H9 (cell line): ENCODE measurements at regions not wholly inside any gene's neighbourhood (a gene's known extent, or its start where the extent isn't known, plus 50 kb on each side); places are given as distances from the start of the nearest gene placed in this dataset.

Source experiments
- DNase-seq: peaks from one replicate; pipeline ENCODE4 v3.0.0-alpha.2; 2017
- H2AFZ ChIP-seq: one replicate; pipeline ENCODE4 v1.6.1; 2013; ENCODE audit warnings: mild to moderate bottlenecking, low read length, control low read depth, moderate library complexity
- H2AK5ac ChIP-seq: 2 replicates; pipeline ENCODE4 v1.6.1; 2013; ENCODE audit warnings: low read length, control low read depth, mixed read lengths; ENCODE audit not compliant: insufficient read length
- H2BK120ac ChIP-seq: one replicate; pipeline ENCODE4 v1.6.1; 2013; ENCODE audit warnings: low read depth, mild to moderate bottlenecking, low read length, control low read depth, inconsistent platforms; ENCODE audit not compliant: poor library complexity, severe bottlenecking
- H2BK12ac ChIP-seq: 2 replicates; pipeline ENCODE4 v1.6.1; 2013; ENCODE audit warnings: low read length, control low read depth, mixed read lengths, low read depth; ENCODE audit not compliant: insufficient read length
- H2BK15ac ChIP-seq: 2 replicates; pipeline ENCODE4 v1.6.1; 2013; ENCODE audit warnings: low read depth, low read length, control low read depth
- H2BK20ac ChIP-seq: one replicate; pipeline ENCODE4 v1.6.1; 2013; ENCODE audit warnings: low read depth, mild to moderate bottlenecking, low read length, control low read depth, inconsistent platforms; ENCODE audit not compliant: poor library complexity, severe bottlenecking
- H2BK5ac ChIP-seq: 2 replicates; pipeline ENCODE4 v1.6.1; 2013; ENCODE audit warnings: low read length, control low read depth, mixed read lengths; ENCODE audit not compliant: insufficient read length
- H3K14ac ChIP-seq: 2 replicates; pipeline ENCODE4 v1.6.1; 2013; ENCODE audit warnings: low read length, control low read depth; ENCODE audit not compliant: insufficient read depth
- H3K18ac ChIP-seq: 2 replicates; pipeline ENCODE4 v1.6.1; 2013; ENCODE audit warnings: low read depth, mild to moderate bottlenecking, mixed read lengths, low read length, control low read depth; ENCODE audit not compliant: insufficient read length
- H3K23ac ChIP-seq: 2 replicates; pipeline ENCODE4 v1.6.1; 2013; ENCODE audit warnings: low read length, control low read depth, mixed read lengths, low read depth; ENCODE audit not compliant: insufficient read length
- H3K23me2 ChIP-seq: 2 replicates; pipeline ENCODE4 v1.6.1; 2013; ENCODE audit warnings: low read depth, mild to moderate bottlenecking, mixed read lengths, low read length, control low read depth; ENCODE audit not compliant: insufficient read length, poor library complexity, severe bottlenecking
- H3K27ac ChIP-seq: 2 replicates; pipeline ENCODE4 v1.5.1; 2013; ENCODE audit warnings: low read length, control low read depth, mixed read lengths, low read depth; ENCODE audit not compliant: insufficient read length
- H3K27me3 ChIP-seq: 2 replicates; pipeline ENCODE4 v1.6.1; 2013; ENCODE audit warnings: low read length, control low read depth, inconsistent platforms; ENCODE audit not compliant: insufficient read depth
- H3K4ac ChIP-seq: 2 replicates; pipeline ENCODE4 v1.6.1; 2013; ENCODE audit warnings: low read depth, mild to moderate bottlenecking, control low read depth, inconsistent platforms, low read length, moderate library complexity
- H3K4me1 ChIP-seq: 2 replicates; pipeline ENCODE4 v1.6.1; 2013; ENCODE audit warnings: low read length, control low read depth, inconsistent platforms; ENCODE audit not compliant: insufficient read depth
- H3K4me2 ChIP-seq: 2 replicates; pipeline ENCODE4 v1.6.1; 2013; ENCODE audit warnings: low read length, control low read depth, mixed read lengths; ENCODE audit not compliant: insufficient read length, insufficient read depth
- H3K56ac ChIP-seq: 2 replicates; pipeline ENCODE4 v1.6.1; 2013; ENCODE audit warnings: low read depth, mild to moderate bottlenecking, mixed read lengths, low read length, control low read depth; ENCODE audit not compliant: insufficient read length
- H3K79me1 ChIP-seq: 2 replicates; pipeline ENCODE4 v1.6.1; 2013; ENCODE audit warnings: low read depth, mild to moderate bottlenecking, moderate library complexity, low read length, control low read depth, inconsistent platforms; ENCODE audit not compliant: insufficient read depth, poor library complexity, severe bottlenecking
- H3K79me2 ChIP-seq: 2 replicates; pipeline ENCODE4 v1.6.1; 2013; ENCODE audit warnings: low read length, control low read depth, inconsistent platforms; ENCODE audit not compliant: insufficient read depth
- H3K9ac ChIP-seq: 2 replicates; pipeline ENCODE4 v1.6.1; 2013; ENCODE audit warnings: low read length, control low read depth, mixed read lengths; ENCODE audit not compliant: insufficient read length; ENCODE audit errors: extremely low read depth
- H3K9me3 ChIP-seq: one replicate; pipeline ENCODE4 v1.6.1; 2013; ENCODE audit warnings: low read depth, low read length, inconsistent platforms; ENCODE audit not compliant: control insufficient read depth
- H3T11ph ChIP-seq: one replicate; pipeline ENCODE4 v1.6.1; 2013; ENCODE audit warnings: mild to moderate bottlenecking, low read length, control low read depth, inconsistent platforms
- H4K20me1 ChIP-seq: one replicate; pipeline ENCODE4 v1.6.1; 2013; ENCODE audit not compliant: control insufficient read depth, insufficient read length, insufficient read depth
- H4K5ac ChIP-seq: 2 replicates; pipeline ENCODE4 v1.6.1; 2013; ENCODE audit warnings: low read depth, mild to moderate bottlenecking, mixed read lengths, low read length, control low read depth; ENCODE audit not compliant: insufficient read length
- H4K8ac ChIP-seq: replicated peaks from 2 replicates; pipeline ENCODE4 v1.6.1; 2013; ENCODE audit warnings: low read length, control low read depth, mixed read lengths, low read depth; ENCODE audit not compliant: insufficient read length
- H4K91ac ChIP-seq: 2 replicates; pipeline ENCODE4 v1.6.1; 2013; ENCODE audit warnings: low read depth, mild to moderate bottlenecking, moderate library complexity, mixed read lengths, low read length, control low read depth; ENCODE audit not compliant: insufficient read length
- H3K27ac Mint-ChIP-seq, 3 experiments: 2 replicates in 2 of 3; 3 replicates in 1 of 3; pipeline ENCODE4 v1.8.0; 2020 to 2021; ENCODE audit warnings: mixed read lengths in 3 of 3, mild to moderate bottlenecking in 1 of 3, moderate library complexity in 1 of 3
- H3K27me3 Mint-ChIP-seq: 2 replicates; pipeline ENCODE4 v1.8.0; 2021; ENCODE audit warnings: low read depth, mild to moderate bottlenecking, moderate library complexity, mixed read lengths
- H3K36me3 Mint-ChIP-seq, 3 experiments: 2 replicates in 2 of 3; 3 replicates in 1 of 3; pipeline ENCODE4 v1.8.0; 2020 to 2021; ENCODE audit warnings: low read depth in 3 of 3, mixed read lengths in 3 of 3; ENCODE audit not compliant: insufficient read depth in 1 of 3
- H3K4me1 Mint-ChIP-seq, 2 experiments: 2 replicates each; pipeline ENCODE4 v1.8.0; 2020; ENCODE audit warnings: mixed read lengths in 2 of 2
- H3K4me3 Mint-ChIP-seq, 2 experiments: 2 replicates in 1 of 2; 3 replicates in 1 of 2; pipeline ENCODE4 v1.8.0; 2020 to 2021; ENCODE audit warnings: mild to moderate bottlenecking in 2 of 2, mixed read lengths in 2 of 2, moderate library complexity in 1 of 2
- H3K9me3 Mint-ChIP-seq, 2 experiments: 2 replicates in 1 of 2; 3 replicates in 1 of 2; pipeline ENCODE4 v1.8.0; 2020; ENCODE audit warnings: mild to moderate bottlenecking in 2 of 2, mixed read lengths in 2 of 2, moderate library complexity in 1 of 2
- WGBS: extraction: QIAGEN DNeasy Blood & Tissue Kit; methylation state at CpG from one replicate; pipeline ENCODE4 v1.1.7; 2013; ENCODE audit warnings: missing lambda C conversion rate, low lambda C conversion rate, mixed read lengths; ENCODE audit not compliant: insufficient read length; ENCODE audit errors: extremely low coverage; 5-methylcytosine and 5-hydroxymethylcytosine counted together
- TF ChIP-seq, protein P1 (sequence below): fragments of 200-600 bp; sonication (generic); conservative IDR thresholded peaks from 3 replicates; pipeline ENCODE4 v1.8.0; 2021; ENCODE audit warnings: antibody characterized with exemption, mild to moderate bottlenecking

DNA sequence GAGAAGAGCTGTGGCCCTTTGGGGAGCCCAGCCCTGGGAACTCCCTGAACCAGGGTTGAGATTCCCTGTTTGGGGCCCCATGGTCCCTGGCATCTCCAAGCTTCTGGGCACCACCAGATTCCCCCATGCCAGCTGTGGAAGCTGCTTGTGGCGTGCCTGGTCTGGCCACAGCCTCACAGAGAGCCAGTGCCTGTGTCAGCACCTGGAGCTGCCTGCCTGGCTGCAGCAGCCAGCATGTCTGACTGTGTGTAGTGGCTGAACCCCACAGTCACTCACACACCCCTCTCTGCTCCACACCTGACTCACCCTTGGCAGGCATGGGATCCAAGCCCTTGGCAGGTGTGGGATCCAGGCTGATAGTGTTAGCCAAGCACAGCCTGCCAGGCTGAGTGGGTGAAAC is 97.2 kb upstream of the GALNTL6 start:
- Histone ChIP-seq H3K18ac (no peak overlapping the region), H3K9ac (no peak overlapping the region), H2BK12ac (no peak overlapping the region), H3K79me1 (no peaks in the 10 kb centered on the region), H3K9me3 (no peaks in the 10 kb centered on the region), H3K4me1 (no peaks in the 10 kb centered on the region), H2BK120ac (no peak overlapping the region), H4K8ac (no peak overlapping the region), H3K4ac (no peak overlapping the region), H3K27ac (no peak overlapping the region), H3K14ac (no peak overlapping the region), H2AK5ac (no peak overlapping the region), H2AFZ (no peak overlapping the region), H2BK5ac (no peak overlapping the region), H3K79me2 (no peaks in the 10 kb centered on the region), H4K20me1 (no peaks in the 10 kb centered on the region), H3K23ac (no peak overlapping the region), H3K56ac (no peak overlapping the region), H2BK15ac (no peak overlapping the region), H4K91ac (no peak overlapping the region), H3K27me3 (no peaks in the 10 kb centered on the region), H3K4me2 (no peak overlapping the region), H4K5ac (no peak overlapping the region), H2BK20ac (no peak overlapping the region), H3T11ph (no peak overlapping the region), H3K23me2 (no peaks in the 10 kb centered on the region)
- DNase-seq = no peak
- Mint-ChIP-seq H3K4me3 (no peak overlapping the region), H3K4me1 (no peaks in the 10 kb centered on the region; a peak in 2 of 4 replicates), H3K36me3 (no peaks in the 10 kb centered on the region), H3K27ac (no peak overlapping the region), H3K9me3 (peaks cover 0 to 2% of the 10 kb centered on the region in 2 experiments; a peak in 1 of 5 replicates), H3K27me3 (no peaks in the 10 kb centered on the region)
- WGBS = no CpG with 5 or more reads among the region's 1 CpG
- TF ChIP-seq, protein P1, sequence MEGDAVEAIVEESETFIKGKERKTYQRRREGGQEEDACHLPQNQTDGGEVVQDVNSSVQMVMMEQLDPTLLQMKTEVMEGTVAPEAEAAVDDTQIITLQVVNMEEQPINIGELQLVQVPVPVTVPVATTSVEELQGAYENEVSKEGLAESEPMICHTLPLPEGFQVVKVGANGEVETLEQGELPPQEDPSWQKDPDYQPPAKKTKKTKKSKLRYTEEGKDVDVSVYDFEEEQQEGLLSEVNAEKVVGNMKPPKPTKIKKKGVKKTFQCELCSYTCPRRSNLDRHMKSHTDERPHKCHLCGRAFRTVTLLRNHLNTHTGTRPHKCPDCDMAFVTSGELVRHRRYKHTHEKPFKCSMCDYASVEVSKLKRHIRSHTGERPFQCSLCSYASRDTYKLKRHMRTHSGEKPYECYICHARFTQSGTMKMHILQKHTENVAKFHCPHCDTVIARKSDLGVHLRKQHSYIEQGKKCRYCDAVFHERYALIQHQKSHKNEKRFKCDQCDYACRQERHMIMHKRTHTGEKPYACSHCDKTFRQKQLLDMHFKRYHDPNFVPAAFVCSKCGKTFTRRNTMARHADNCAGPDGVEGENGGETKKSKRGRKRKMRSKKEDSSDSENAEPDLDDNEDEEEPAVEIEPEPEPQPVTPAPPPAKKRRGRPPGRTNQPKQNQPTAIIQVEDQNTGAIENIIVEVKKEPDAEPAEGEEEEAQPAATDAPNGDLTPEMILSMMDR = no peak
